ENCODE measurements at regions not wholly inside any gene's neighbourhood (a gene's known extent, or its start where the extent isn't known, plus 50 kb on each side); places are given as distances from the start of the nearest gene placed in this dataset.

DNA sequence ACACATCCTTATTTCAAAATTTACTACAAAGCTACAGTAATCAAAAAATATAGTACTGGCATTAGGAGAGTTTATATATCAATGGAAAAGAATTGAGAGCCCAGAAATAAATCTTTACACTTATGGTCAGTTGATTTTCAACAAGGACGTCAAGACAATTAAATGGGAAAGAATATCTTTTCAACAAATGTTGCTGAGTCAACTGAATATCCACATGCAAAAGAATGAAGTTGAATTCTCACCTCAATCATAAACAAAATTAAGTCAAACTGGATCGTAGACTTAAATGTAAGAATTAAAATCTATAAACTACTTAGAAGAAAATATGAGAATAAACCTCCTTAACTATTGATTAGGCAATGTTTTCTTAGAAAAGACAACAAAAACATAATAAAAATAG is 61.5 kb upstream of the PRR16 start:
- TF ChIP-seq CTCF (conservative IDR thresholded peaks at IDR 0.05; ENCODE audit: low read depth, low read length): no peak
- no peak for TF ChIP-seq EZH2 (IDR thresholded peaks at IDR 0.05; ENCODE audit: borderline replicate concordance, low read depth, low read length, poor library complexity, severe bottlenecking)
